Activated naive CD4-positive, alpha-beta T cell treated with anti-CD3 and anti-CD28 coated beads, Interleukin-2, amount 50 U/mL, for 24 hours (primary cell): ENCODE measurements at regions not wholly inside any gene's neighbourhood (a gene's known extent, or its start where the extent isn't known, plus 50 kb on each side); places are given as distances from the start of the nearest gene placed in this dataset.

Experiments
- H3K27ac Mint-ChIP-seq: one replicate; pipeline ENCODE4 v1.8.0; 2021; ENCODE audit warnings: mild to moderate bottlenecking, mixed read lengths
- H3K27me3 Mint-ChIP-seq: one replicate; pipeline ENCODE4 v1.8.0; 2021; ENCODE audit warnings: mixed read lengths
- H3K36me3 Mint-ChIP-seq: one replicate; pipeline ENCODE4 v1.8.0; 2021; ENCODE audit warnings: mixed read lengths
- H3K4me1 Mint-ChIP-seq: one replicate; pipeline ENCODE4 v1.8.0; 2021; ENCODE audit warnings: mixed read lengths
- H3K4me3 Mint-ChIP-seq: one replicate; pipeline ENCODE4 v1.8.0; 2021; ENCODE audit warnings: mild to moderate bottlenecking, mixed read lengths
- H3K9me3 Mint-ChIP-seq: one replicate; pipeline ENCODE4 v1.8.0; 2021; ENCODE audit warnings: mixed read lengths

GRCh38 chr3:30139283-30139682 is 467.1 kb upstream of the TGFBR2 start:
- no peak overlapping the region for H3K27ac Mint-ChIP-seq
- H3K9me3 Mint-ChIP-seq = no peaks in the 10 kb centered on the region
- peaks cover 4% of the 10 kb centered on the region for H3K36me3 Mint-ChIP-seq
- no peaks in the 10 kb centered on the region for H3K4me1 Mint-ChIP-seq
- no peaks in the 10 kb centered on the region for H3K27me3 Mint-ChIP-seq
- no peak overlapping the region for H3K4me3 Mint-ChIP-seq

GRCh38 chr3:30140356-30141075 is 465.9 kb upstream of the TGFBR2 start:
- Mint-ChIP-seq H3K36me3 (peaks cover 4% of the 10 kb centered on the region), H3K9me3 (no peaks in the 10 kb centered on the region), H3K27ac (no peak overlapping the region), H3K4me3 (no peak overlapping the region), H3K4me1 (no peaks in the 10 kb centered on the region), H3K27me3 (no peaks in the 10 kb centered on the region)

- no peaks in the 10 kb centered on the region for H3K27me3 Mint-ChIP-seq
- no peaks in the 10 kb centered on the region for H3K36me3 Mint-ChIP-seq
- H3K4me3 Mint-ChIP-seq = no peak overlapping the region
- no peaks in the 10 kb centered on the region for H3K9me3 Mint-ChIP-seq
- no peaks in the 10 kb centered on the region for H3K4me1 Mint-ChIP-seq
- H3K27ac Mint-ChIP-seq = no peak overlapping the region
Measured at GRCh38 chr3:30141178-30141581, 465.2 kb upstream of the TGFBR2 start.

- Mint-ChIP-seq H3K4me3 (no peak overlapping the region), H3K4me1 (no peaks in the 10 kb centered on the region), H3K27me3 (no peaks in the 10 kb centered on the region), H3K36me3 (no peaks in the 10 kb centered on the region), H3K27ac (no peak overlapping the region), H3K9me3 (no peaks in the 10 kb centered on the region)
Measured at GRCh38 chr3:30141927-30142326, 464.5 kb upstream of the TGFBR2 start.

- H3K27ac Mint-ChIP-seq = no peak overlapping the region
- H3K9me3 Mint-ChIP-seq = no peaks in the 10 kb centered on the region
- no peaks in the 10 kb centered on the region for H3K36me3 Mint-ChIP-seq
- H3K4me1 Mint-ChIP-seq = no peaks in the 10 kb centered on the region
- H3K27me3 Mint-ChIP-seq = no peaks in the 10 kb centered on the region
- H3K4me3 Mint-ChIP-seq = no peak overlapping the region
Measured at GRCh38 chr3:30142946-30143345, 463.5 kb upstream of the TGFBR2 start.

- H3K27me3 Mint-ChIP-seq = no peaks in the 10 kb centered on the region
- no peaks in the 10 kb centered on the region for H3K36me3 Mint-ChIP-seq
- H3K4me1 Mint-ChIP-seq = no peaks in the 10 kb centered on the region
- no peak overlapping the region for H3K4me3 Mint-ChIP-seq
- H3K9me3 Mint-ChIP-seq = no peaks in the 10 kb centered on the region
- no peak overlapping the region for H3K27ac Mint-ChIP-seq
Measured at GRCh38 chr3:30145281-30145680, 461.1 kb upstream of the TGFBR2 start.

GRCh38 chr3:30146978-30147377 is 459.4 kb upstream of the TGFBR2 start:
- H3K4me3 Mint-ChIP-seq = no peak overlapping the region
- no peaks in the 10 kb centered on the region for H3K4me1 Mint-ChIP-seq
- no peak overlapping the region for H3K27ac Mint-ChIP-seq
- no peaks in the 10 kb centered on the region for H3K27me3 Mint-ChIP-seq
- no peaks in the 10 kb centered on the region for H3K36me3 Mint-ChIP-seq
- H3K9me3 Mint-ChIP-seq = no peaks in the 10 kb centered on the region

- Mint-ChIP-seq H3K4me3 (no peak overlapping the region), H3K9me3 (no peaks in the 10 kb centered on the region), H3K27me3 (no peaks in the 10 kb centered on the region), H3K4me1 (no peaks in the 10 kb centered on the region), H3K27ac (no peak overlapping the region), H3K36me3 (no peaks in the 10 kb centered on the region)
Measured at GRCh38 chr3:30154853-30155252, 451.5 kb upstream of the TGFBR2 start.

GRCh38 chr3:30155755-30156154 is 450.6 kb upstream of the TGFBR2 start:
- H3K4me1 Mint-ChIP-seq = no peaks in the 10 kb centered on the region
- H3K36me3 Mint-ChIP-seq = no peaks in the 10 kb centered on the region
- no peak overlapping the region for H3K4me3 Mint-ChIP-seq
- no peak overlapping the region for H3K27ac Mint-ChIP-seq
- H3K27me3 Mint-ChIP-seq = no peaks in the 10 kb centered on the region
- H3K9me3 Mint-ChIP-seq = no peaks in the 10 kb centered on the region

GRCh38 chr3:30156586-30157498 is 449.6 kb upstream of the TGFBR2 start:
- H3K4me3 Mint-ChIP-seq = no peak overlapping the region
- H3K9me3 Mint-ChIP-seq = no peaks in the 10 kb centered on the region
- H3K27ac Mint-ChIP-seq = no peak overlapping the region
- H3K36me3 Mint-ChIP-seq = no peaks in the 10 kb centered on the region
- no peaks in the 10 kb centered on the region for H3K4me1 Mint-ChIP-seq
- no peaks in the 10 kb centered on the region for H3K27me3 Mint-ChIP-seq

- peaks cover 4% of the 10 kb centered on the region for H3K9me3 Mint-ChIP-seq
- H3K4me3 Mint-ChIP-seq = no peak overlapping the region
- H3K36me3 Mint-ChIP-seq = no peaks in the 10 kb centered on the region
- no peaks in the 10 kb centered on the region for H3K27me3 Mint-ChIP-seq
- H3K4me1 Mint-ChIP-seq = no peaks in the 10 kb centered on the region
- no peak overlapping the region for H3K27ac Mint-ChIP-seq
Measured at GRCh38 chr3:30161375-30161774, 445.0 kb upstream of the TGFBR2 start.

- H3K9me3 Mint-ChIP-seq = peaks cover 4% of the 10 kb centered on the region
- H3K27ac Mint-ChIP-seq = no peak overlapping the region
- H3K4me3 Mint-ChIP-seq = no peak overlapping the region
- H3K27me3 Mint-ChIP-seq = no peaks in the 10 kb centered on the region
- H3K36me3 Mint-ChIP-seq = no peaks in the 10 kb centered on the region
- H3K4me1 Mint-ChIP-seq = no peaks in the 10 kb centered on the region
Measured at GRCh38 chr3:30162579-30162978, 443.8 kb upstream of the TGFBR2 start.

- Mint-ChIP-seq H3K9me3 (peaks cover 4% of the 10 kb centered on the region), H3K36me3 (no peaks in the 10 kb centered on the region), H3K27me3 (no peaks in the 10 kb centered on the region), H3K27ac (no peak overlapping the region), H3K4me1 (no peaks in the 10 kb centered on the region), H3K4me3 (no peak overlapping the region)
Measured at GRCh38 chr3:30166535-30166934, 439.9 kb upstream of the TGFBR2 start.

- Mint-ChIP-seq H3K27ac (no peak overlapping the region), H3K9me3 (peaks cover 4% of the 10 kb centered on the region), H3K4me3 (no peak overlapping the region), H3K27me3 (no peaks in the 10 kb centered on the region), H3K4me1 (no peaks in the 10 kb centered on the region), H3K36me3 (no peaks in the 10 kb centered on the region)
Measured at GRCh38 chr3:30167541-30168011, 438.8 kb upstream of the TGFBR2 start.

- H3K36me3 Mint-ChIP-seq = no peaks in the 10 kb centered on the region
- no peaks in the 10 kb centered on the region for H3K9me3 Mint-ChIP-seq
- H3K4me1 Mint-ChIP-seq = no peaks in the 10 kb centered on the region
- H3K27ac Mint-ChIP-seq = no peak overlapping the region
- H3K27me3 Mint-ChIP-seq = no peaks in the 10 kb centered on the region
- H3K4me3 Mint-ChIP-seq = no peak overlapping the region
Measured at GRCh38 chr3:30169487-30169886, 436.9 kb upstream of the TGFBR2 start.
